ENCODE measurements at regions not wholly inside any gene's neighbourhood (a gene's known extent, or its start where the extent isn't known, plus 50 kb on each side); places are given as distances from the start of the nearest gene placed in this dataset.
A peak's percentile ranks its signal among the peaks of the same experiment; 100 is the strongest.

DNA sequence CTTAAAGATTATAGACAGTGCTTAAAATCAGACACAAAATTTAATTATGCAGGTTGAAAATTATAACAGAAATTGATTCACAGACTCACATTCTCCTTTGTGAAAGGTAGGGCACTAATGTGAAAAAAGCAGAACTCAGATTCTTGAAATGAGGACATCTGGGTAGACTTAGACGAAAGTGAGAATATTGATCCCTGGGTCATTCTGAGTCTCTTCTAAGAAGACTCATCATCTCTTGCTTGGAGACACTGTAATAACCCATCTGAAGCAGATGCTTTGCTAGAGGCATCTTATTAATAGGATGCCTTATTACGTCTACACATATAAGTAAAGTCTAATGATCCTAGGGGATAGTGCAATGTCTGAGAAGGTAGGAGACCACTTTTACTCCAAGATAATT is 274.4 kb downstream of the HINT1 start:
- Histone ChIP-seq H3K27ac (replicated peaks; ENCODE audit: low read length) (no peak overlapping the region), H4K8ac (ENCODE audit: low read depth, low read length) (no peak overlapping the region), H2BK15ac (ENCODE audit: low read length) (no peak overlapping the region), H3K36me3 (replicated peaks in 1 of 2; ENCODE audit: control insufficient read depth in 2 of 2, insufficient read depth in 2 of 2, low read length in 2 of 2) (no peaks in the 10 kb centered on the region), H3K27me3 (ENCODE audit: control insufficient read depth in 3 of 3, insufficient read depth in 3 of 3, low read depth in 1 of 3, low read length in 3 of 3) (peaks cover 0 to 15% (median 0%) of the 10 kb centered on the region in 3 experiments), H3K9ac (ENCODE audit: low read depth, low read length, poor library complexity) (no peak overlapping the region), H2BK12ac (ENCODE audit: low read length) (no peak overlapping the region), H4K91ac (ENCODE audit: low read depth, low read length, poor library complexity) (no peak overlapping the region), H3K4me3 (ENCODE audit: low read length in 2 of 2) (no peak overlapping the region), H3K14ac (ENCODE audit: low read length) (no peak overlapping the region), H2BK5ac (ENCODE audit: low read length) (no peak overlapping the region), H3K4ac (ENCODE audit: low read length) (no peak overlapping the region), H2AK5ac (ENCODE audit: low read depth, low read length) (no peak overlapping the region), H3K18ac (ENCODE audit: low read length) (no peak overlapping the region), H3K79me1 (ENCODE audit: low read depth, low read length) (no peaks in the 10 kb centered on the region), H3K23ac (ENCODE audit: low read depth, low read length, poor library complexity) (no peak overlapping the region), H3K9me3 (replicated peaks in 1 of 2; ENCODE audit: control insufficient read depth in 2 of 2, insufficient read depth in 1 of 2, low read depth in 1 of 2, low read length in 2 of 2) (no peaks in the 10 kb centered on the region), H3K4me1 (ENCODE audit: control insufficient read depth in 2 of 2, insufficient read depth in 1 of 2, low read depth in 1 of 2, low read length in 2 of 2) (peaks cover 0 to 2% of the 10 kb centered on the region in 2 donors), H2BK120ac (ENCODE audit: low read depth, low read length) (no peak overlapping the region), H2AFZ (ENCODE audit: low read length) (no peak overlapping the region), H3K4me2 (ENCODE audit: insufficient read depth, low read length, poor library complexity, severe bottlenecking) (no peak overlapping the region)
- DNase-seq (ENCODE audit: low spot score): no peak
- no CpG with 5 or more reads among the region's 2 CpGs for WGBS, 2 donors (ENCODE audit: extremely low coverage in 2 of 2, insufficient read length in 2 of 2, insufficient replicate concordance in 1 of 2)

DNA sequence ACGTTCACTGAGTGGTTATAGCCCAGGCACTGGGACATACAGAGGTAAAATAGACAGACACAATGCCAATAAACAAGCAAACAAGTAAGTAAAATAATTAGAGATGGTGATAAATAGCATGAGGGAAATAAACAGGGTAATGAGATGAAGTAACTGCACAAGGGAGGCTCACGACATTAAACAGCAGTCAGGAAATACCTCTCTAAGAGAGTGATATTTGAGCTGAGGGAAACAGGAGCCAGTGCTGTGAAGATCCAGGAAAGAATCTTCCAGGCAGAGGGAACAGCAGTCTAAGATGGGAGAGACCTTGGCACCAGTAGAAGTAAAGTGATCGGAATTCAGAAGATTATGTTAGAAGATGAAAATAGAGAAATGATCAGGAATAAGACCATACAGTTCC is 279.4 kb downstream of the HINT1 start:
- H3K4me2 ChIP-seq (ENCODE audit: insufficient read depth, low read length, poor library complexity, severe bottlenecking): no peak overlapping the region

DNA sequence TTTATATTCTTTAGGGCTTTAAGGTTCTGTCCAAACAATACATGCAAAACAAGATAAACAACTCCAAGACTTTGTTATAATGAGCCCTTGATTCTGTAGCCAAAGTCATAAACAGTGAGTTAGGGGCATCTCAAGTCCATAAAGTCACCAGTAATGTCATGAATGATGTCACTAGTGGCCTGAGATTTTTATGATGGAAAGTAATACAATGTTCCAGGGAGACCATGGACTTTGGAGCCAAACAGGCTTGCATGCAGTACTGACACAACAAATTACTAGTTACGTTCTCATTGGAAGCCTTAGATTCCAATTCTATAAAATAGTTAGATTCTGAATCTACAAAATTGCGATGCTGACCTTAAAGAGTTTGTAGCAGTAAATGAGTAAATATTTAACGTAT is 280.0 kb downstream of the HINT1 start:
- H3K27ac ChIP-seq (replicated peaks; ENCODE audit: low read length): no peak overlapping the region
- no peak overlapping the region for H3K14ac ChIP-seq (ENCODE audit: low read length)
- no peak overlapping the region for H2BK15ac ChIP-seq (ENCODE audit: low read length)
- no peak overlapping the region for H3K9ac ChIP-seq (ENCODE audit: low read depth, low read length, poor library complexity)
- no peak overlapping the region for H2BK120ac ChIP-seq (ENCODE audit: low read depth, low read length)
- peaks cover 0 to 26% (median 0%) of the 10 kb centered on the region in 3 experiments for H3K27me3 ChIP-seq (ENCODE audit: control insufficient read depth in 3 of 3, insufficient read depth in 3 of 3, low read depth in 1 of 3, low read length in 3 of 3)
- H3K36me3 ChIP-seq (replicated peaks in 1 of 2; ENCODE audit: control insufficient read depth in 2 of 2, insufficient read depth in 2 of 2, low read length in 2 of 2): no peaks in the 10 kb centered on the region
- H3K23ac ChIP-seq (ENCODE audit: low read depth, low read length, poor library complexity): no peak overlapping the region
- no peaks in the 10 kb centered on the region for H3K9me3 ChIP-seq (replicated peaks in 1 of 2; ENCODE audit: control insufficient read depth in 2 of 2, insufficient read depth in 1 of 2, low read depth in 1 of 2, low read length in 2 of 2)
- no peak overlapping the region for H2BK5ac ChIP-seq (ENCODE audit: low read length)
- no peak overlapping the region for H3K4me2 ChIP-seq (ENCODE audit: insufficient read depth, low read length, poor library complexity, severe bottlenecking)
- H2AFZ ChIP-seq (ENCODE audit: low read length): no peak overlapping the region
- no peak overlapping the region for H3K4me3 ChIP-seq (ENCODE audit: low read length in 2 of 2)
- H4K91ac ChIP-seq (ENCODE audit: low read depth, low read length, poor library complexity): no peak overlapping the region
- no peak overlapping the region for H3K4ac ChIP-seq (ENCODE audit: low read length)
- no peak overlapping the region for H3K18ac ChIP-seq (ENCODE audit: low read length)
- H3K4me1 ChIP-seq (ENCODE audit: control insufficient read depth in 2 of 2, insufficient read depth in 1 of 2, low read depth in 1 of 2, low read length in 2 of 2): peaks cover 3 to 10% of the 10 kb centered on the region in 2 donors
- no peak for DNase-seq (ENCODE audit: low spot score)
- WGBS, 2 donors (ENCODE audit: extremely low coverage in 2 of 2, insufficient read length in 2 of 2, insufficient replicate concordance in 1 of 2): no CpG with 5 or more reads among the region's 3 CpGs
- H3K79me1 ChIP-seq (ENCODE audit: low read depth, low read length): no peaks in the 10 kb centered on the region
- no peak overlapping the region for H2AK5ac ChIP-seq (ENCODE audit: low read depth, low read length)
- H2BK12ac ChIP-seq (ENCODE audit: low read length): no peak overlapping the region
- H4K8ac ChIP-seq (ENCODE audit: low read depth, low read length): no peak overlapping the region

More for the DNA sequence above, 279.4 kb downstream of the HINT1 start:
- no peaks in the 10 kb centered on the region for H3K36me3 ChIP-seq (replicated peaks in 1 of 2; ENCODE audit: control insufficient read depth in 2 of 2, insufficient read depth in 2 of 2, low read length in 2 of 2)
- H3K23ac ChIP-seq (ENCODE audit: low read depth, low read length, poor library complexity): no peak overlapping the region
- H3K9ac ChIP-seq (ENCODE audit: low read depth, low read length, poor library complexity): no peak overlapping the region
- H2BK120ac ChIP-seq (ENCODE audit: low read depth, low read length): no peak overlapping the region
- H4K8ac ChIP-seq (ENCODE audit: low read depth, low read length): no peak overlapping the region
- WGBS, 2 donors (ENCODE audit: extremely low coverage in 2 of 2, insufficient read length in 2 of 2, insufficient replicate concordance in 1 of 2): no CpG with 5 or more reads among the region's 3 CpGs
- peaks cover 3 to 10% of the 10 kb centered on the region in 2 donors for H3K4me1 ChIP-seq (ENCODE audit: control insufficient read depth in 2 of 2, insufficient read depth in 1 of 2, low read depth in 1 of 2, low read length in 2 of 2)
- H2BK5ac ChIP-seq (ENCODE audit: low read length): no peak overlapping the region
- no peak overlapping the region for H2AFZ ChIP-seq (ENCODE audit: low read length)
- no peak overlapping the region for H4K91ac ChIP-seq (ENCODE audit: low read depth, low read length, poor library complexity)
- H2AK5ac ChIP-seq (ENCODE audit: low read depth, low read length): no peak overlapping the region
- H3K27me3 ChIP-seq (ENCODE audit: control insufficient read depth in 3 of 3, insufficient read depth in 3 of 3, low read depth in 1 of 3, low read length in 3 of 3): peaks cover 0 to 26% (median 0%) of the 10 kb centered on the region in 3 experiments
- H3K18ac ChIP-seq (ENCODE audit: low read length): no peak overlapping the region
- no peak overlapping the region for H3K4ac ChIP-seq (ENCODE audit: low read length)
- H3K79me1 ChIP-seq (ENCODE audit: low read depth, low read length): no peaks in the 10 kb centered on the region
- no peak for DNase-seq (ENCODE audit: low spot score)
- no peak overlapping the region for H3K27ac ChIP-seq (replicated peaks; ENCODE audit: low read length)
- H2BK12ac ChIP-seq (ENCODE audit: low read length): no peak overlapping the region
- H2BK15ac ChIP-seq (ENCODE audit: low read length): no peak overlapping the region
- H3K14ac ChIP-seq (ENCODE audit: low read length): no peak overlapping the region
- H3K9me3 ChIP-seq (replicated peaks in 1 of 2; ENCODE audit: control insufficient read depth in 2 of 2, insufficient read depth in 1 of 2, low read depth in 1 of 2, low read length in 2 of 2): no peaks in the 10 kb centered on the region
- no peak overlapping the region for H3K4me3 ChIP-seq (ENCODE audit: low read length in 2 of 2)

DNA sequence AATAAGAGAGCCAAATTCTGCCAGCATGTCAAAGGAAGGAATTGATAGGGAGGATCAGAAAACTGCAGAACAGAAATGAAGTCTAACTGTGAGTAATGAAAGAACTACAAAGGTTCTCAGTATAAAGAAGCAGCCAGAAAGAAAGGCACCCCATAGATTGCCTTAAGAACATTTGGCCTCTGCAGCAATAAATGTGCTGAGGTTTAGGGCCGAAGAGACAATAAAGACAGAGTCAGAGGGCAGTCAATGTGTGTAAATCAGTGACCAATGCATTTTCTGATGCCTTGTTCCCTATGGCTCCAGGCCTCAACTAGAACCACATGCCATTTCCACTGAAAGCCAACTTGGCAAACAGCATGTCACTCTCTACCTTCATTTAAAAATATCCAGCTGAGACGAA is 281.0 kb downstream of the HINT1 start:
- H3K79me1 ChIP-seq (ENCODE audit: low read depth, low read length): no peaks in the 10 kb centered on the region
- no peak overlapping the region for H2BK12ac ChIP-seq (ENCODE audit: low read length)
- peak; percentile 24 for DNase-seq (ENCODE audit: low spot score)
- no peak overlapping the region for H2BK5ac ChIP-seq (ENCODE audit: low read length)
- no peak overlapping the region for H2BK120ac ChIP-seq (ENCODE audit: low read depth, low read length)
- no peak overlapping the region for H3K23ac ChIP-seq (ENCODE audit: low read depth, low read length, poor library complexity)
- H4K8ac ChIP-seq (ENCODE audit: low read depth, low read length): no peak overlapping the region
- no peak overlapping the region for H2BK15ac ChIP-seq (ENCODE audit: low read length)
- H3K4me3 ChIP-seq (ENCODE audit: low read length in 2 of 2): no peak overlapping the region
- no peak overlapping the region for H2AK5ac ChIP-seq (ENCODE audit: low read depth, low read length)
- no peak overlapping the region for H3K9ac ChIP-seq (ENCODE audit: low read depth, low read length, poor library complexity)
- no peak overlapping the region for H3K18ac ChIP-seq (ENCODE audit: low read length)
- no peak overlapping the region for H3K27ac ChIP-seq (replicated peaks; ENCODE audit: low read length)
- no peak overlapping the region for H2AFZ ChIP-seq (ENCODE audit: low read length)
- peaks cover 0 to 26% (median 0%) of the 10 kb centered on the region in 3 experiments for H3K27me3 ChIP-seq (ENCODE audit: control insufficient read depth in 3 of 3, insufficient read depth in 3 of 3, low read depth in 1 of 3, low read length in 3 of 3)
- H3K4me1 ChIP-seq (ENCODE audit: control insufficient read depth in 2 of 2, insufficient read depth in 1 of 2, low read depth in 1 of 2, low read length in 2 of 2): peaks cover 3 to 10% of the 10 kb centered on the region in 2 donors
- no peaks in the 10 kb centered on the region for H3K36me3 ChIP-seq (replicated peaks in 1 of 2; ENCODE audit: control insufficient read depth in 2 of 2, insufficient read depth in 2 of 2, low read length in 2 of 2)
- no peak overlapping the region for H4K91ac ChIP-seq (ENCODE audit: low read depth, low read length, poor library complexity)
- WGBS, 2 donors (ENCODE audit: extremely low coverage in 2 of 2, insufficient read length in 2 of 2, insufficient replicate concordance in 1 of 2): no CpG with 5 or more reads among the region's 2 CpGs
- H3K9me3 ChIP-seq (replicated peaks in 1 of 2; ENCODE audit: control insufficient read depth in 2 of 2, insufficient read depth in 1 of 2, low read depth in 1 of 2, low read length in 2 of 2): no peaks in the 10 kb centered on the region
- H3K4me2 ChIP-seq (ENCODE audit: insufficient read depth, low read length, poor library complexity, severe bottlenecking): no peak overlapping the region
- H3K4ac ChIP-seq (ENCODE audit: low read length): no peak overlapping the region
- H3K14ac ChIP-seq (ENCODE audit: low read length): no peak overlapping the region

Data from neuronal stem cell (in vitro differentiated cells).